ENCODE measurements at regions not wholly inside any gene's neighbourhood (a gene's known extent, or its start where the extent isn't known, plus 50 kb on each side); places are given as distances from the start of the nearest gene placed in this dataset.

DNA sequence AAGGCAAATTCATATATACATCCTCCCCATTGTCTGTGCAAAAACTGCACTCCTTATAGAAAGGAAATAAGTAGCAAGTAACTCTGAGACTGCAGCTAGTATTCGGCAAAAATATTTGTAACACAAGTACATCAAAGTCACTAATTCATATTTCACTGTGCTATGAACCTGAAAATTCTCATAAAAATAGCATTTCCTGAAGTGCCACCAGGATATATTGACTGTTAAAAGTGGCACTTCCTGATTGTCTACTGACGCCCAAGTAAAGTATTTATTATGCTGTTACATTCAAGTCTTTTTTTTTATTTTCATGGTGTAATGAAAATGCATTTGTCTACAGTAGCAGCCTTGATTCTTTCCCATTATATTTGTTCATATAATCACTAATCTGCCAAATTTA, 673.8 kb downstream of the PTPRC start:
- no peak for TF ChIP-seq CTCF (conservative IDR thresholded peaks at IDR 0.05; ENCODE audit: low read depth, low read length)
- TF ChIP-seq EZH2 (IDR thresholded peaks at IDR 0.05; ENCODE audit: borderline replicate concordance, low read depth, low read length, poor library complexity, severe bottlenecking) = no peak

Data from A673 (cell line).